ENCODE measurements at regions not wholly inside any gene's neighbourhood (a gene's known extent, or its start where the extent isn't known, plus 50 kb on each side); places are given as distances from the start of the nearest gene placed in this dataset.

DNA sequence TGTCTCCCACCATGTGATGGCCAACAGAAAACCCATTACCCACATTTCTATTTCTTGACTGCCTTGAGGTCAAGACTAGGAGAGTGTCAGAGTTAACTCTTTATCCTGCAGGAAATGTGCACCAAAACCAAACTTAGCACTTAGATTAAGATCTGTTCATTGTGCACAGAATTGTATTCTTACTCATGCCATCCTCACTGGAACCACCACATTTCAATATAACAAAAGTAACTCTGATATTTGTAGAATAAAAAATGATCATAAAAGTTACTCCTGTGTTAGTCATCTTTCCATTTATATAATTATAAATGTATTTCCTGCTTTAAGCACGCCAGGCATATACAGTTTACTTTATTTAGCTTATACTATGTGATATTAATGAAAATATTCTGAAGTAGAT lies 193.0 kb upstream of the DPYD start:
- TF ChIP-seq, protein P1, sequence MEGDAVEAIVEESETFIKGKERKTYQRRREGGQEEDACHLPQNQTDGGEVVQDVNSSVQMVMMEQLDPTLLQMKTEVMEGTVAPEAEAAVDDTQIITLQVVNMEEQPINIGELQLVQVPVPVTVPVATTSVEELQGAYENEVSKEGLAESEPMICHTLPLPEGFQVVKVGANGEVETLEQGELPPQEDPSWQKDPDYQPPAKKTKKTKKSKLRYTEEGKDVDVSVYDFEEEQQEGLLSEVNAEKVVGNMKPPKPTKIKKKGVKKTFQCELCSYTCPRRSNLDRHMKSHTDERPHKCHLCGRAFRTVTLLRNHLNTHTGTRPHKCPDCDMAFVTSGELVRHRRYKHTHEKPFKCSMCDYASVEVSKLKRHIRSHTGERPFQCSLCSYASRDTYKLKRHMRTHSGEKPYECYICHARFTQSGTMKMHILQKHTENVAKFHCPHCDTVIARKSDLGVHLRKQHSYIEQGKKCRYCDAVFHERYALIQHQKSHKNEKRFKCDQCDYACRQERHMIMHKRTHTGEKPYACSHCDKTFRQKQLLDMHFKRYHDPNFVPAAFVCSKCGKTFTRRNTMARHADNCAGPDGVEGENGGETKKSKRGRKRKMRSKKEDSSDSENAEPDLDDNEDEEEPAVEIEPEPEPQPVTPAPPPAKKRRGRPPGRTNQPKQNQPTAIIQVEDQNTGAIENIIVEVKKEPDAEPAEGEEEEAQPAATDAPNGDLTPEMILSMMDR (IDR thresholded peaks at IDR 0.05): no peak
- no peak for TF ChIP-seq POLR2A (IDR thresholded peaks at IDR 0.05)
